Testis (tissue), 2 donors: ENCODE measurements at regions not wholly inside any gene's neighbourhood (a gene's known extent, or its start where the extent isn't known, plus 50 kb on each side); places are given as distances from the start of the nearest gene placed in this dataset.

Experiments used
- CTCF ChIP-seq, 3 experiments: fragments of 450-650 bp in 2 of 3; fragments of 200-600 bp in 1 of 3; sonication (generic) in 1 of 3; IDR thresholded peaks; one replicate each; pipeline ENCODE4 v1.5.1; 2016 to 2019; ENCODE audit warnings: antibody characterized with exemption in 3 of 3, mild to moderate bottlenecking in 2 of 3, moderate library complexity in 1 of 3
- POLR2A ChIP-seq: fragments of 450-650 bp; IDR thresholded peaks from one replicate; pipeline ENCODE4 v1.6.1; 2017; ENCODE audit warnings: antibody characterized with exemption, mild to moderate bottlenecking, moderate library complexity

- TF ChIP-seq CTCF (IDR thresholded peaks at IDR 0.05) (no peak), POLR2A (no peak)
These were observed 290.5 kb upstream of the ZSWIM2 start for GRCh38 chr2:187139469-187139868.
